ENCODE measurements at regions not wholly inside any gene's neighbourhood (a gene's known extent, or its start where the extent isn't known, plus 50 kb on each side); places are given as distances from the start of the nearest gene placed in this dataset.

GRCh38 chr15:29621616-29622015 lies 200.7 kb downstream of the TJP1 start:
- no peak for TF ChIP-seq POLR2A (IDR thresholded peaks at IDR 0.05)
- no peak for TF ChIP-seq EP300 (IDR thresholded peaks at IDR 0.05)

Data from ovary (tissue), 1 donor.